H1 (cell line): ENCODE measurements at regions not wholly inside any gene's neighbourhood (a gene's known extent, or its start where the extent isn't known, plus 50 kb on each side); places are given as distances from the start of the nearest gene placed in this dataset.

Source experiments
- CEBPB ChIP-seq: IDR thresholded peaks from 2 replicates; pipeline ENCODE4 v1.6.1; 2012; ENCODE audit warnings: low read depth, low read length
- EP300 ChIP-seq, 2 experiments: IDR thresholded peaks; 1 replicate in 1 of 2; 2 replicates in 1 of 2; pipeline ENCODE4 v1.6.1; 2011 to 2012; ENCODE audit warnings: low read depth in 2 of 2, low read length in 2 of 2, mild to moderate bottlenecking in 2 of 2, borderline replicate concordance in 1 of 2, inconsistent platforms in 1 of 2, moderate library complexity in 1 of 2
- JUN ChIP-seq: IDR thresholded peaks from 2 replicates; pipeline ENCODE4 v1.6.1; 2011; ENCODE audit warnings: low read depth, mild to moderate bottlenecking, improper control_type of control experiment, low read length
- KDM5A ChIP-seq: fragments of 200-600 bp; IDR thresholded peaks from 2 replicates; pipeline ENCODE4 v1.7.1; 2012; ENCODE audit warnings: mild to moderate bottlenecking, low read length, inconsistent platforms, mixed read lengths
- NANOG ChIP-seq: IDR thresholded peaks from 2 replicates; pipeline ENCODE4 v1.6.1; 2011; ENCODE audit warnings: low read length, low read depth, mild to moderate bottlenecking, inconsistent platforms; ENCODE audit not compliant: insufficient read depth, poor library complexity, severe bottlenecking
- RAD21 ChIP-seq, 2 experiments: IDR thresholded peaks in 1 of 2; conservative IDR thresholded peaks in 1 of 2; 2 replicates each; pipeline ENCODE4 v1.6.1; 2011; ENCODE audit warnings: low read depth in 2 of 2, low read length in 2 of 2, improper control_type of control experiment in 1 of 2, inconsistent platforms in 1 of 2, mild to moderate bottlenecking in 1 of 2, moderate library complexity in 1 of 2
- SP4 ChIP-seq: IDR thresholded peaks from 2 replicates; pipeline ENCODE4 v1.6.1; 2012; ENCODE audit warnings: low read length, inconsistent platforms
- SUZ12 ChIP-seq: fragments of 200-600 bp; sonication (generic); IDR thresholded peaks from 2 replicates; pipeline ENCODE4 v1.6.1; 2012; ENCODE audit warnings: mild to moderate bottlenecking, inconsistent platforms, low read length, moderate library complexity, mixed read lengths

DNA sequence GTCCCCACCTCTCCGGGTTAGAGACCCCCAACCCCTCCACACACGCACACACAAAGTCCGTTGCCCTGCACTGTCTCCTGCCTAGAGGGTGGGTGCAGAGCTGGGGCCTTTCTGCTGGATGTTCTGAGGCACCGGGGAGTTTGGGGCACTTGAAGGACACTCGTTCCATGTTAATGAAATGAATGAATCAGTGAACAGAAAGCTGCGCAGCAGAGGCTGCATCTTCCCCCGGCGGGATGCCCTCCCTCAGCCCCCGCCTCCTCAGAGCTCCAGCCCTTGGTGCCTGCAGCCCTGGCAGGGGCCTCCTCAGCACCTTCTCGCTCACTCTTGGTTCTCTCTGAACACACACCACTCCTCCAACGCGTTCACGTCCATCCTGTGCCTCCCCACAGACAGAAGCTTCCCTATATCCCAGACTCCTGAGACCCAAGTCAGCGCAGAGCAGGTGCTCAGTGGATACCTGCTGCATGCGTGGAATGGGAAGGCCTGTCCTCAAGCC lies 611.9 kb downstream of the TBC1D22A start (continued):
- TF ChIP-seq RAD21 (IDR thresholded peaks at IDR 0.05 in 1 of 2, conservative IDR thresholded peaks at IDR 0.05 in 1 of 2; ENCODE audit: low read depth in 2 of 2, low read length in 2 of 2) (no peak), SUZ12 (no peak), EP300 (IDR thresholded peaks at IDR 0.05; ENCODE audit: borderline replicate concordance in 1 of 2, low read depth in 2 of 2, low read length in 2 of 2) (no peak), KDM5A (no peak), SP4 (no peak), JUN (no peak), CEBPB (no peak), NANOG (no peak)
- TF ChIP-seq, all 59 proteins: peak for 0
